GM19043 (cell line): ENCODE measurements at regions not wholly inside any gene's neighbourhood (a gene's known extent, or its start where the extent isn't known, plus 50 kb on each side); places are given as distances from the start of the nearest gene placed in this dataset.

Experiments
- ATAC-seq: cut with Tn5 transposase; IDR thresholded peaks from one replicate; pipeline ENCODE4 v1.9.1; 2021; ENCODE audit warnings: low read depth; ENCODE audit not compliant: unreplicated experiment

- ATAC-seq, result no peak
These were observed 55.2 kb upstream of the GYPC start for GRCh38 chr2:126600742-126601141.

- ATAC-seq, result no peak
These were observed 53.6 kb upstream of the GYPC start for GRCh38 chr2:126602334-126602733.
